Neural crest cell (in vitro differentiated cells): ENCODE measurements at regions not wholly inside any gene's neighbourhood (a gene's known extent, or its start where the extent isn't known, plus 50 kb on each side); places are given as distances from the start of the nearest gene placed in this dataset.

Experiments
- DNase-seq: peaks from one replicate; pipeline ENCODE4 v3.0.0; 2021; ENCODE audit warnings: low read depth, mixed read lengths, low spot score
- H3K27ac Mint-ChIP-seq: one replicate; pipeline ENCODE4 v1.8.0; 2021; ENCODE audit warnings: mild to moderate bottlenecking, mixed read lengths; ENCODE audit not compliant: unreplicated experiment
- H3K27me3 Mint-ChIP-seq: 2 replicates; pipeline ENCODE4 v1.8.0; 2021; ENCODE audit warnings: low read depth, mild to moderate bottlenecking, mixed read lengths
- H3K36me3 Mint-ChIP-seq: 2 replicates; pipeline ENCODE4 v1.8.0; 2021; ENCODE audit warnings: low read depth, mild to moderate bottlenecking, mixed read lengths
- H3K4me1 Mint-ChIP-seq: 2 replicates; pipeline ENCODE4 v1.8.0; 2021; ENCODE audit warnings: mixed read lengths
- H3K4me3 Mint-ChIP-seq: one replicate; pipeline ENCODE4 v1.8.0; 2021; ENCODE audit warnings: mild to moderate bottlenecking, mixed read lengths
- H3K9me3 Mint-ChIP-seq: 2 replicates; pipeline ENCODE4 v1.8.0; 2021; ENCODE audit warnings: mixed read lengths
- CTCF ChIP-seq: fragments of 200-600 bp; sonication (generic); conservative IDR thresholded peaks from 2 replicates; pipeline ENCODE4 v1.5.0; 2021; ENCODE audit warnings: antibody characterized with exemption, mild to moderate bottlenecking

- H3K27me3 Mint-ChIP-seq = no peaks in the 10 kb centered on the region
- DNase-seq = no peak
- peaks cover 7% of the 10 kb centered on the region for H3K9me3 Mint-ChIP-seq
- no peak for TF ChIP-seq CTCF
- no peak overlapping the region for H3K4me3 Mint-ChIP-seq
- no peaks in the 10 kb centered on the region for H3K4me1 Mint-ChIP-seq
- peaks cover 3% of the 10 kb centered on the region for H3K36me3 Mint-ChIP-seq
- no peak overlapping the region for H3K27ac Mint-ChIP-seq
Measured at GRCh38 chr2:75932996-75933395, 222.3 kb upstream of the GCFC2 start.

- peaks cover 32% of the 10 kb centered on the region for H3K4me1 Mint-ChIP-seq
- DNase-seq = no peak
- H3K27ac Mint-ChIP-seq = no peak overlapping the region
- no peak for TF ChIP-seq CTCF
- no peaks in the 10 kb centered on the region for H3K36me3 Mint-ChIP-seq
- no peak overlapping the region for H3K4me3 Mint-ChIP-seq
- no peaks in the 10 kb centered on the region for H3K27me3 Mint-ChIP-seq
- H3K9me3 Mint-ChIP-seq = no peaks in the 10 kb centered on the region
Measured at GRCh38 chr2:75928093-75928492, 217.4 kb upstream of the GCFC2 start.

DNA sequence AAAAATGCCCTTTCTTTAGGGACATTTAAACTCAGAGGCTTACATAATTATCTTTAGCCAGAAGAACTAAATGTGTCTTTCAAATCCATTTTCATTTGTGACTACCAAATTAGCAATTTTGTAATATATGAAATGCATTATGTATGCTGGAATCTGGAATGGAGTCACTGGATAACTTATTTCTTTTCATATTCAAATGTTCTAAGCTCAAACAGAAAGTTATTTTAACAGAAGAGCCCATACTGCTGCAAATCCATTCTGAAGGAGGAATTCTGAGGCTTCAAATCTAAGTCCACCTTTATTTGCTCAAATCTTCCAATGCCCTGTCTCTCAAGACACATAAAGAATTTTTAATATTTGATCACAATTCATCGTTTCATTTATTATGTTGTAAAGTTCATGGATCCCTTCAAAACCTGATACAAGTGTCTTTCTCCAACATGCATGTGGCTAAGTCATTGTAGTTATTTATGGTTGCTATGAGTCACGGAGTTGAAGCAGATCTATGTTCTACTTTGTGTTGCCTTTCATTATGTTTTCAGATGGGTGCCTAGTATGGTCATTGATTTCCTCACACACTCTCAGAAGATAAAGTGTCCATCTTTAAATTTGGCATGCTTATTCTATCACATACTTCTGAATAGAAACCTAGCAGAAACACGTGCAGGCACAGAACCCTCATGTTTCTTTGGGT is 214.8 kb upstream of the GCFC2 start:
- H3K27ac Mint-ChIP-seq = no peak overlapping the region
- no peak overlapping the region for H3K4me3 Mint-ChIP-seq
- no peaks in the 10 kb centered on the region for H3K36me3 Mint-ChIP-seq
- DNase-seq = no peak
- peaks cover 47% of the 10 kb centered on the region for H3K4me1 Mint-ChIP-seq
- no peak for TF ChIP-seq CTCF
- H3K27me3 Mint-ChIP-seq = no peaks in the 10 kb centered on the region
- no peaks in the 10 kb centered on the region for H3K9me3 Mint-ChIP-seq

- Mint-ChIP-seq H3K4me1 (peaks cover 67% of the 10 kb centered on the region), H3K27me3 (no peaks in the 10 kb centered on the region), H3K36me3 (peaks cover 6% of the 10 kb centered on the region), H3K9me3 (peaks cover 5% of the 10 kb centered on the region), H3K4me3 (no peak overlapping the region), H3K27ac (no peak overlapping the region)
- TF ChIP-seq CTCF = no peak
- no peak for DNase-seq
Measured at GRCh38 chr2:75922191-75922590, 211.5 kb upstream of the GCFC2 start.

- H3K27ac Mint-ChIP-seq = peak overlapping the region; percentile 77
- peaks cover 58% of the 10 kb centered on the region for H3K4me1 Mint-ChIP-seq
- peaks cover 6% of the 10 kb centered on the region for H3K36me3 Mint-ChIP-seq
- H3K9me3 Mint-ChIP-seq = peaks cover 5% of the 10 kb centered on the region
- DNase-seq = peak; percentile 23
- TF ChIP-seq CTCF = no peak
- H3K4me3 Mint-ChIP-seq = peak overlapping the region; percentile 58
- no peaks in the 10 kb centered on the region for H3K27me3 Mint-ChIP-seq
Measured at GRCh38 chr2:75920859-75921551, 210.3 kb upstream of the GCFC2 start.
